Urinary bladder (tissue), 3 donors: ENCODE measurements at regions not wholly inside any gene's neighbourhood (a gene's known extent, or its start where the extent isn't known, plus 50 kb on each side); places are given as distances from the start of the nearest gene placed in this dataset.

Experiments used
- DNase-seq: peaks from one replicate; pipeline ENCODE4 v3.0.0-alpha.2; 2015; ENCODE audit errors: extremely low spot score
- H3K27ac ChIP-seq: one replicate; pipeline ENCODE4 v1.5.1; 2013; ENCODE audit warnings: low read depth, mild to moderate bottlenecking, moderate library complexity
- H3K36me3 ChIP-seq: one replicate; pipeline ENCODE4 v1.6.1; 2013; ENCODE audit warnings: mild to moderate bottlenecking, moderate library complexity; ENCODE audit not compliant: insufficient read depth
- H3K4me1 ChIP-seq: one replicate; pipeline ENCODE4 v1.6.1; 2013; ENCODE audit warnings: mild to moderate bottlenecking, moderate library complexity; ENCODE audit not compliant: insufficient read depth
- H3K4me3 ChIP-seq: one replicate; pipeline ENCODE4 v1.5.1; 2013; ENCODE audit warnings: low read depth, low read length
- WGBS: extraction: QIAGEN DNeasy Blood & Tissue Kit; methylation state at CpG from one replicate; pipeline ENCODE4 v1.1.7; 2013; 5-methylcytosine and 5-hydroxymethylcytosine counted together
- donor health status: healthy with polysubstance abuse.
- donor health status: healthy.

- Histone ChIP-seq H3K36me3 (no peaks in the 10 kb centered on the region), H3K27ac (no peak overlapping the region), H3K4me3 (no peak overlapping the region), H3K4me1 (no peaks in the 10 kb centered on the region)
- 77% methylated on average over 9 of the region's 9 CpGs for WGBS
- DNase-seq = no peak
These were observed 58.4 kb upstream of the SSBP3 start for GRCh38 chr1:54464477-54465146.

GRCh38 chr1:54464031-54464476, 57.9 kb upstream of the SSBP3 start:
- 90% methylated on average over 7 of the region's 7 CpGs for WGBS
- no peak overlapping the region for H3K27ac ChIP-seq
- no peaks in the 10 kb centered on the region for H3K4me1 ChIP-seq
- H3K36me3 ChIP-seq = no peaks in the 10 kb centered on the region
- H3K4me3 ChIP-seq = no peak overlapping the region
- no peak for DNase-seq

GRCh38 chr1:54463259-54464030, 57.3 kb upstream of the SSBP3 start:
- no peak for DNase-seq
- Histone ChIP-seq H3K4me3 (no peak overlapping the region), H3K27ac (no peak overlapping the region), H3K36me3 (no peaks in the 10 kb centered on the region), H3K4me1 (no peaks in the 10 kb centered on the region)
- WGBS = 59% methylated on average over 10 of the region's 10 CpGs

GRCh38 chr1:54462597-54463258, 56.5 kb upstream of the SSBP3 start:
- Histone ChIP-seq H3K36me3 (no peaks in the 10 kb centered on the region), H3K4me1 (no peaks in the 10 kb centered on the region), H3K4me3 (no peak overlapping the region), H3K27ac (no peak overlapping the region)
- 66% methylated on average over 13 of the region's 13 CpGs for WGBS
- DNase-seq = no peak

GRCh38 chr1:54461731-54462596, 55.8 kb upstream of the SSBP3 start:
- Histone ChIP-seq H3K27ac (no peak overlapping the region), H3K4me3 (no peak overlapping the region), H3K36me3 (no peaks in the 10 kb centered on the region), H3K4me1 (no peaks in the 10 kb centered on the region)
- WGBS = 62% methylated on average over 16 of the region's 16 CpGs
- DNase-seq = no peak

- no peaks in the 10 kb centered on the region for H3K4me1 ChIP-seq
- H3K27ac ChIP-seq = no peak overlapping the region
- WGBS = 94% methylated on average over 8 of the region's 8 CpGs
- no peaks in the 10 kb centered on the region for H3K36me3 ChIP-seq
- H3K4me3 ChIP-seq = no peak overlapping the region
- no peak for DNase-seq
These were observed 54.7 kb upstream of the SSBP3 start for GRCh38 chr1:54460861-54461387.

GRCh38 chr1:54460351-54460750, 54.2 kb upstream of the SSBP3 start:
- WGBS = 94% methylated on average over 2 of the region's 2 CpGs

GRCh38 chr1:54459726-54460191, 53.6 kb upstream of the SSBP3 start:
- no peaks in the 10 kb centered on the region for H3K36me3 ChIP-seq
- no peak overlapping the region for H3K4me3 ChIP-seq
- H3K4me1 ChIP-seq = no peaks in the 10 kb centered on the region
- 35% methylated on average over 4 of the region's 4 CpGs for WGBS
- H3K27ac ChIP-seq = no peak overlapping the region
- no peak for DNase-seq

More at GRCh38 chr1:54460351-54460750, 54.2 kb upstream of the SSBP3 start:
- Histone ChIP-seq H3K4me1 (no peaks in the 10 kb centered on the region), H3K4me3 (no peak overlapping the region), H3K36me3 (no peaks in the 10 kb centered on the region), H3K27ac (no peak overlapping the region)
- DNase-seq = no peak

- H3K4me3 ChIP-seq = no peak overlapping the region
- H3K27ac ChIP-seq = no peak overlapping the region
- no peaks in the 10 kb centered on the region for H3K4me1 ChIP-seq
- H3K36me3 ChIP-seq = no peaks in the 10 kb centered on the region
- no peak for DNase-seq
These were observed 52.9 kb upstream of the SSBP3 start for GRCh38 chr1:54459140-54459539.

- DNase-seq = no peak
These were observed 50.8 kb upstream of the SSBP3 start for GRCh38 chr1:54456921-54457529.

GRCh38 chr1:54456361-54456760, 50.2 kb upstream of the SSBP3 start:
- no peak for DNase-seq
- WGBS = 75% methylated on average over 3 of the region's 3 CpGs
- no peaks in the 10 kb centered on the region for H3K4me1 ChIP-seq
- no peak overlapping the region for H3K4me3 ChIP-seq
- H3K36me3 ChIP-seq = no peaks in the 10 kb centered on the region
- H3K27ac ChIP-seq = no peak overlapping the region

More at GRCh38 chr1:54456921-54457529, 50.8 kb upstream of the SSBP3 start:
- H3K4me1 ChIP-seq = no peaks in the 10 kb centered on the region
- H3K36me3 ChIP-seq = no peaks in the 10 kb centered on the region
- 85% methylated on average over 6 of the region's 6 CpGs for WGBS
- H3K27ac ChIP-seq = no peak overlapping the region
- H3K4me3 ChIP-seq = no peak overlapping the region
